HEK293 (cell line): ENCODE measurements at regions not wholly inside any gene's neighbourhood (a gene's known extent, or its start where the extent isn't known, plus 50 kb on each side); places are given as distances from the start of the nearest gene placed in this dataset.
A peak's percentile ranks its signal among the peaks of the same experiment; 100 is the strongest.

Source experiments
- ZEB2 ChIP-seq: fragments of 450-650 bp; formaldehyde crosslinking; IDR thresholded peaks from 2 replicates; pipeline ENCODE4 v1.5.1; 2016; ENCODE audit warnings: missing biosample characterization, missing genetic modification characterization
- ZNF138 ChIP-seq: fragments of 450-650 bp; formaldehyde crosslinking; IDR thresholded peaks from 2 replicates; pipeline ENCODE4 v1.5.1; 2016; ENCODE audit warnings: missing biosample characterization, missing genetic modification characterization, borderline replicate concordance

DNA sequence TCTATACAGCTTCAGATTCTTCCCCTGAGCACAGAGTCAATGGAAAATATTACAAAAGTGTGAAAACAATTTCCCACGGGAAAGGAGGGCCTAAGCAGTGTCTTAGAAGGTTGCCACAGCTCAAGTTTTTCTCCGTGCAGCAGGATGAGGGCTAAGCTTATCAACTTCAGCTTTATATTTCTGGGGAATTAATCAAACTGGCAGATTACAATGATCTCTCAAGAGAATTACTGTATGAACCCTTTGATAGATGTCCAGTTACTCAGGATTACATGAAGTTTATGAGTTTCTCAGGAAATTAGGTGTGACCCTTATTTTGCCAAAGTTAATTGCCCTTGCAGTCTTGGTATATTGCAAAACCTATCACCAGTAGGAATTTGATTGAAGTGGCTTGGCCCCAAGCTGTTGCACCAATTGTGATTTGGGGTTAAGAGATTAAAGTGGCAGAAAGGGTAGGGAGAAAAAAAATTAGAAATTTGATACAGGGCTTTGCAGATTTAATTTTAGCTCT is 298.4 kb downstream of the MAP2K6 start:
- no peak for TF ChIP-seq ZNF138
- TF ChIP-seq ZEB2 (tag by site-specific recombination), result 0 out of 2 replicates have a peak, but pooled peaks have one; percentile 16
